Fibroblast of pulmonary artery (primary cell): ENCODE measurements at regions not wholly inside any gene's neighbourhood (a gene's known extent, or its start where the extent isn't known, plus 50 kb on each side); places are given as distances from the start of the nearest gene placed in this dataset.

Source experiments
- DNase-seq: peaks from one replicate; pipeline ENCODE4 v3.0.0-alpha.2; 2010; ENCODE audit warnings: low read depth
- H3K4me3 ChIP-seq: replicated peaks from 2 replicates; pipeline ENCODE4 v1.5.1; 2011; ENCODE audit warnings: low read depth, mild to moderate bottlenecking, control low read depth, low read length, moderate library complexity
- CTCF ChIP-seq: IDR thresholded peaks from 2 replicates; pipeline ENCODE4 v1.5.1; 2011; ENCODE audit warnings: mild to moderate bottlenecking, control low read depth, low read length, inconsistent platforms; ENCODE audit errors: missing control alignments

- no peak for DNase-seq
- no peak overlapping the region for H3K4me3 ChIP-seq
- no peak for TF ChIP-seq CTCF
Measured at GRCh38 chr12:45596366-45596765, 133.1 kb upstream of the ARID2 start.

GRCh38 chr12:45598336-45598735 is 131.2 kb upstream of the ARID2 start:
- DNase-seq = no peak
- no peak overlapping the region for H3K4me3 ChIP-seq
- TF ChIP-seq CTCF = no peak

- DNase-seq = no peak
Measured at GRCh38 chr12:45598761-45599160, 130.7 kb upstream of the ARID2 start.

GRCh38 chr12:45599196-45599595 is 130.3 kb upstream of the ARID2 start:
- no peak for TF ChIP-seq CTCF
- H3K4me3 ChIP-seq = no peak overlapping the region
- DNase-seq = no peak

More at GRCh38 chr12:45598761-45599160, 130.7 kb upstream of the ARID2 start:
- H3K4me3 ChIP-seq = no peak overlapping the region
- TF ChIP-seq CTCF = no peak

GRCh38 chr12:45601390-45601789 is 128.1 kb upstream of the ARID2 start:
- DNase-seq = no peak
- H3K4me3 ChIP-seq = no peak overlapping the region
- TF ChIP-seq CTCF = no peak

- no peak for TF ChIP-seq CTCF
- DNase-seq = no peak
- no peak overlapping the region for H3K4me3 ChIP-seq
Measured at GRCh38 chr12:45601888-45602287, 127.6 kb upstream of the ARID2 start.

GRCh38 chr12:45605624-45606023 is 123.9 kb upstream of the ARID2 start:
- DNase-seq = no peak
- no peak overlapping the region for H3K4me3 ChIP-seq
- TF ChIP-seq CTCF = no peak
